ENCODE measurements at regions not wholly inside any gene's neighbourhood (a gene's known extent, or its start where the extent isn't known, plus 50 kb on each side); places are given as distances from the start of the nearest gene placed in this dataset.

- ATAC-seq (no peak), DNase-seq (no peak)
- intact Hi-C loops (cut with DNase I): no loop called here
- Histone ChIP-seq H3K36me3 (no peaks in the 10 kb centered on the region), H3K4me3 (no peak overlapping the region), H3K9me3 (peaks cover 0 to 7% (median 0%) of the 10 kb centered on the region in 11 donors), H3K4me1 (no peaks in the 10 kb centered on the region), H3K27me3 (no peaks in the 10 kb centered on the region), H3K27ac (no peak overlapping the region)
- TF ChIP-seq CTCF (IDR thresholded peaks at IDR 0.05): no peak
Observed at GRCh38 chr4:11876104-11876503, 447.4 kb upstream of the HS3ST1 start.

- no peaks in the 10 kb centered on the region for H3K27me3 ChIP-seq
- no peak for ATAC-seq
- WGBS, 2 donors: 60 to 70% methylated on average over 6 of the region's 6 CpGs
Observed at GRCh38 chr4:11869191-11869870, 440.6 kb upstream of the HS3ST1 start.

GRCh38 chr4:11866391-11866790 is 437.7 kb upstream of the HS3ST1 start:
- intact Hi-C loops (cut with DNase I): no loop called here
- Histone ChIP-seq H3K4me3 (no peak overlapping the region), H3K27ac (no peak overlapping the region), H3K4me1 (peaks cover 0 to 4% (median 0%) of the 10 kb centered on the region in 9 donors), H3K9me3 (peaks cover 0 to 9% (median 0%) of the 10 kb centered on the region in 11 donors), H3K27me3 (no peaks in the 10 kb centered on the region), H3K36me3 (no peaks in the 10 kb centered on the region)
- no peak for ATAC-seq
- TF ChIP-seq CTCF (IDR thresholded peaks at IDR 0.05): no peak
- 38 to 41% methylated on average over 1 of the region's 1 CpG for WGBS, 2 donors
- no peak for DNase-seq

More at GRCh38 chr4:11869191-11869870, 440.6 kb upstream of the HS3ST1 start:
- intact Hi-C loops (cut with DNase I): no loop called here
- no peak for TF ChIP-seq CTCF (IDR thresholded peaks at IDR 0.05)
- Histone ChIP-seq H3K36me3 (no peaks in the 10 kb centered on the region), H3K4me1 (peaks cover 0 to 4% (median 0%) of the 10 kb centered on the region in 9 donors), H3K27ac (no peak overlapping the region), H3K9me3 (no peaks in the 10 kb centered on the region), H3K4me3 (no peak overlapping the region)
- DNase-seq: no peak

GRCh38 chr4:11860996-11861395 is 432.3 kb upstream of the HS3ST1 start:
- intact Hi-C loops (cut with DNase I): no loop called here
- no peak for ATAC-seq
- Histone ChIP-seq H3K9me3 (peaks cover 0 to 16% (median 0%) of the 10 kb centered on the region in 11 donors), H3K4me1 (no peaks in the 10 kb centered on the region), H3K27me3 (no peaks in the 10 kb centered on the region), H3K4me3 (no peak overlapping the region), H3K36me3 (no peaks in the 10 kb centered on the region), H3K27ac (no peak overlapping the region)
- no peak for DNase-seq
- WGBS, 2 donors: 77 to 79% methylated on average over 1 of the region's 1 CpG
- TF ChIP-seq CTCF (IDR thresholded peaks at IDR 0.05): no peak
